Liver (tissue), 8 donors: ENCODE measurements at regions not wholly inside any gene's neighbourhood (a gene's known extent, or its start where the extent isn't known, plus 50 kb on each side); places are given as distances from the start of the nearest gene placed in this dataset.

Experiments
- DNase-seq: peaks from one replicate; pipeline ENCODE4 v3.0.0-alpha.2; 2017; ENCODE audit warnings: low spot score
- H3K27ac ChIP-seq, 2 donors: one replicate each; pipeline ENCODE4 v1.7.0; 2013; ENCODE audit warnings: inconsistent platforms in 2 of 2, low read length in 2 of 2, control low read depth in 1 of 2, low read depth in 1 of 2, mild to moderate bottlenecking in 1 of 2
- H3K27me3 ChIP-seq, 4 donors: one replicate each; pipeline versions ENCODE4 v1.6.1 to v1.7.0; 2013; ENCODE audit warnings: low read length in 3 of 4, inconsistent platforms in 1 of 4, mild to moderate bottlenecking in 1 of 4, moderate library complexity in 1 of 4; ENCODE audit not compliant: control insufficient read depth in 4 of 4, insufficient read depth in 4 of 4
- H3K36me3 ChIP-seq, 4 donors: one replicate each; pipeline versions ENCODE4 v1.6.1 to v1.7.0; 2013; ENCODE audit warnings: low read length in 3 of 4, mild to moderate bottlenecking in 3 of 4, low read depth in 1 of 4, moderate library complexity in 1 of 4; ENCODE audit not compliant: control insufficient read depth in 4 of 4, insufficient read depth in 3 of 4
- H3K4me1 ChIP-seq, 4 donors: one replicate each; pipeline versions ENCODE4 v1.6.1 to v1.7.0; 2013; ENCODE audit warnings: low read length in 3 of 4, mild to moderate bottlenecking in 3 of 4, moderate library complexity in 1 of 4; ENCODE audit not compliant: control insufficient read depth in 4 of 4, insufficient read depth in 4 of 4
- H3K4me3 ChIP-seq, 3 donors: one replicate each; pipeline versions ENCODE4 v1.6.1 to v1.7.0; 2013; ENCODE audit warnings: low read length in 3 of 3, control low read depth in 1 of 3, low read depth in 1 of 3, mild to moderate bottlenecking in 1 of 3
- H3K9ac ChIP-seq, 2 donors: one replicate each; pipeline ENCODE4 v1.7.0; 2013; ENCODE audit warnings: low read length in 2 of 2, mild to moderate bottlenecking in 2 of 2, moderate library complexity in 2 of 2, control low read depth in 1 of 2, low read depth in 1 of 2
- H3K9me3 ChIP-seq, 4 donors: one replicate each; pipeline versions ENCODE4 v1.6.1 to v1.7.0; 2013; ENCODE audit warnings: low read length in 3 of 4; ENCODE audit not compliant: control insufficient read depth in 4 of 4
- ATF3 ChIP-seq: IDR thresholded peaks from 2 replicates; pipeline ENCODE4 v1.6.1; 2016; ENCODE audit warnings: antibody characterized with exemption
- EGR1 ChIP-seq, 2 donors: IDR thresholded peaks; 2 replicates each; pipeline ENCODE4 v1.6.1; 2016 to 2018; ENCODE audit warnings: antibody characterized with exemption in 2 of 2, low read depth in 2 of 2
- FOXA1 ChIP-seq: IDR thresholded peaks from 2 replicates; pipeline ENCODE4 v1.6.1; 2016; ENCODE audit warnings: antibody characterized with exemption
- FOXA2 ChIP-seq: IDR thresholded peaks from 2 replicates; pipeline ENCODE4 v1.6.1; 2016; ENCODE audit warnings: antibody characterized with exemption
- GABPA ChIP-seq, 2 donors: IDR thresholded peaks in 1 of 2; conservative IDR thresholded peaks in 1 of 2; 2 replicates each; pipeline ENCODE4 v1.6.1; 2016; ENCODE audit warnings: antibody characterized with exemption in 2 of 2, mild to moderate bottlenecking in 1 of 2, moderate library complexity in 1 of 2
- HNF4A ChIP-seq, 2 donors: conservative IDR thresholded peaks; 2 replicates each; pipeline ENCODE4 v1.6.1; 2016; ENCODE audit warnings: antibody characterized with exemption in 2 of 2, mild to moderate bottlenecking in 2 of 2
- HNF4G ChIP-seq: IDR thresholded peaks from 2 replicates; pipeline ENCODE4 v1.6.1; 2016; ENCODE audit warnings: antibody characterized with exemption
- JUND ChIP-seq, 2 donors: IDR thresholded peaks; 2 replicates each; pipeline ENCODE4 v1.6.1; 2016; ENCODE audit warnings: antibody characterized with exemption in 2 of 2
- NR2F2 ChIP-seq: IDR thresholded peaks from 2 replicates; pipeline ENCODE4 v1.6.1; 2016; ENCODE audit warnings: antibody characterized with exemption
- RAD21 ChIP-seq, 2 donors: IDR thresholded peaks; 2 replicates each; pipeline ENCODE4 v1.6.1; 2016; ENCODE audit warnings: antibody characterized with exemption in 2 of 2, mild to moderate bottlenecking in 2 of 2
- RXRA ChIP-seq, 2 donors: IDR thresholded peaks; 2 replicates each; pipeline ENCODE4 v1.6.1; 2017 to 2018; ENCODE audit warnings: antibody characterized with exemption in 2 of 2, mild to moderate bottlenecking in 1 of 2
- SP1 ChIP-seq: IDR thresholded peaks from 2 replicates; pipeline ENCODE4 v1.6.1; 2018; ENCODE audit warnings: antibody characterized with exemption, mild to moderate bottlenecking
- TAF1 ChIP-seq: conservative IDR thresholded peaks from 2 replicates; pipeline ENCODE4 v1.6.1; 2016; ENCODE audit warnings: antibody characterized with exemption, mild to moderate bottlenecking
- YY1 ChIP-seq: IDR thresholded peaks from 2 replicates; pipeline ENCODE4 v1.6.1; 2016; ENCODE audit warnings: antibody characterized with exemption, mild to moderate bottlenecking
- WGBS: extraction: QIAGEN DNeasy Blood & Tissue Kit; methylation state at CpG from one replicate; pipeline ENCODE4 v1.1.7; 2013; 5-methylcytosine and 5-hydroxymethylcytosine counted together
- TF ChIP-seq, protein P1 (sequence below): fragments of 150-350 bp; IDR thresholded peaks from 2 replicates; pipeline ENCODE4 v1.5.1; 2017; ENCODE audit warnings: improper control_type of control experiment, low read depth, low read length; ENCODE audit not compliant: missing input control
- TF ChIP-seq, protein P2 (sequence below): IDR thresholded peaks from 2 replicates; pipeline ENCODE4 v1.6.1; 2016; ENCODE audit warnings: antibody characterized with exemption
- TF ChIP-seq, protein P3 (sequence below): IDR thresholded peaks from 2 replicates; pipeline ENCODE4 v1.6.1; 2016; ENCODE audit warnings: antibody characterized with exemption
- TF ChIP-seq, protein P4 (sequence below): IDR thresholded peaks from 2 replicates; pipeline ENCODE4 v1.6.1; 2016; ENCODE audit warnings: antibody characterized with exemption, mild to moderate bottlenecking
- donor health status: healthy.
- donor health status: healthy.
- donor health status: healthy.
- donor health status: healthy.
- donor health status: healthy.

- DNase-seq = no peak
- WGBS = 70% methylated on average over 4 of the region's 4 CpGs
- TF ChIP-seq HNF4A (conservative IDR thresholded peaks at IDR 0.05) (no peak), SP1 (no peak), JUND (IDR thresholded peaks at IDR 0.05) (no peak), FOXA1 (no peak), RXRA (IDR thresholded peaks at IDR 0.05) (no peak), RAD21 (IDR thresholded peaks at IDR 0.05) (no peak), ATF3 (no peak), TAF1 (no peak), GABPA (IDR thresholded peaks at IDR 0.05 in 1 of 2, conservative IDR thresholded peaks at IDR 0.05 in 1 of 2) (no peak), FOXA2 (no peak), HNF4G (no peak), YY1 (no peak), NR2F2 (no peak), EGR1 (IDR thresholded peaks at IDR 0.05; ENCODE audit: low read depth in 2 of 2) (no peak)
- TF ChIP-seq, protein P1, sequence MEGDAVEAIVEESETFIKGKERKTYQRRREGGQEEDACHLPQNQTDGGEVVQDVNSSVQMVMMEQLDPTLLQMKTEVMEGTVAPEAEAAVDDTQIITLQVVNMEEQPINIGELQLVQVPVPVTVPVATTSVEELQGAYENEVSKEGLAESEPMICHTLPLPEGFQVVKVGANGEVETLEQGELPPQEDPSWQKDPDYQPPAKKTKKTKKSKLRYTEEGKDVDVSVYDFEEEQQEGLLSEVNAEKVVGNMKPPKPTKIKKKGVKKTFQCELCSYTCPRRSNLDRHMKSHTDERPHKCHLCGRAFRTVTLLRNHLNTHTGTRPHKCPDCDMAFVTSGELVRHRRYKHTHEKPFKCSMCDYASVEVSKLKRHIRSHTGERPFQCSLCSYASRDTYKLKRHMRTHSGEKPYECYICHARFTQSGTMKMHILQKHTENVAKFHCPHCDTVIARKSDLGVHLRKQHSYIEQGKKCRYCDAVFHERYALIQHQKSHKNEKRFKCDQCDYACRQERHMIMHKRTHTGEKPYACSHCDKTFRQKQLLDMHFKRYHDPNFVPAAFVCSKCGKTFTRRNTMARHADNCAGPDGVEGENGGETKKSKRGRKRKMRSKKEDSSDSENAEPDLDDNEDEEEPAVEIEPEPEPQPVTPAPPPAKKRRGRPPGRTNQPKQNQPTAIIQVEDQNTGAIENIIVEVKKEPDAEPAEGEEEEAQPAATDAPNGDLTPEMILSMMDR = no peak
- TF ChIP-seq, protein P2, sequence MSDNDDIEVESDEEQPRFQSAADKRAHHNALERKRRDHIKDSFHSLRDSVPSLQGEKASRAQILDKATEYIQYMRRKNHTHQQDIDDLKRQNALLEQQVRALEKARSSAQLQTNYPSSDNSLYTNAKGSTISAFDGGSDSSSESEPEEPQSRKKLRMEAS = no peak
- TF ChIP-seq, protein P3, sequence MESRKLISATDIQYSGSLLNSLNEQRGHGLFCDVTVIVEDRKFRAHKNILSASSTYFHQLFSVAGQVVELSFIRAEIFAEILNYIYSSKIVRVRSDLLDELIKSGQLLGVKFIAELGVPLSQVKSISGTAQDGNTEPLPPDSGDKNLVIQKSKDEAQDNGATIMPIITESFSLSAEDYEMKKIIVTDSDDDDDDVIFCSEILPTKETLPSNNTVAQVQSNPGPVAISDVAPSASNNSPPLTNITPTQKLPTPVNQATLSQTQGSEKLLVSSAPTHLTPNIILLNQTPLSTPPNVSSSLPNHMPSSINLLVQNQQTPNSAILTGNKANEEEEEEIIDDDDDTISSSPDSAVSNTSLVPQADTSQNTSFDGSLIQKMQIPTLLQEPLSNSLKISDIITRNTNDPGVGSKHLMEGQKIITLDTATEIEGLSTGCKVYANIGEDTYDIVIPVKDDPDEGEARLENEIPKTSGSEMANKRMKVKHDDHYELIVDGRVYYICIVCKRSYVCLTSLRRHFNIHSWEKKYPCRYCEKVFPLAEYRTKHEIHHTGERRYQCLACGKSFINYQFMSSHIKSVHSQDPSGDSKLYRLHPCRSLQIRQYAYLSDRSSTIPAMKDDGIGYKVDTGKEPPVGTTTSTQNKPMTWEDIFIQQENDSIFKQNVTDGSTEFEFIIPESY = no peak
- TF ChIP-seq, protein P4, sequence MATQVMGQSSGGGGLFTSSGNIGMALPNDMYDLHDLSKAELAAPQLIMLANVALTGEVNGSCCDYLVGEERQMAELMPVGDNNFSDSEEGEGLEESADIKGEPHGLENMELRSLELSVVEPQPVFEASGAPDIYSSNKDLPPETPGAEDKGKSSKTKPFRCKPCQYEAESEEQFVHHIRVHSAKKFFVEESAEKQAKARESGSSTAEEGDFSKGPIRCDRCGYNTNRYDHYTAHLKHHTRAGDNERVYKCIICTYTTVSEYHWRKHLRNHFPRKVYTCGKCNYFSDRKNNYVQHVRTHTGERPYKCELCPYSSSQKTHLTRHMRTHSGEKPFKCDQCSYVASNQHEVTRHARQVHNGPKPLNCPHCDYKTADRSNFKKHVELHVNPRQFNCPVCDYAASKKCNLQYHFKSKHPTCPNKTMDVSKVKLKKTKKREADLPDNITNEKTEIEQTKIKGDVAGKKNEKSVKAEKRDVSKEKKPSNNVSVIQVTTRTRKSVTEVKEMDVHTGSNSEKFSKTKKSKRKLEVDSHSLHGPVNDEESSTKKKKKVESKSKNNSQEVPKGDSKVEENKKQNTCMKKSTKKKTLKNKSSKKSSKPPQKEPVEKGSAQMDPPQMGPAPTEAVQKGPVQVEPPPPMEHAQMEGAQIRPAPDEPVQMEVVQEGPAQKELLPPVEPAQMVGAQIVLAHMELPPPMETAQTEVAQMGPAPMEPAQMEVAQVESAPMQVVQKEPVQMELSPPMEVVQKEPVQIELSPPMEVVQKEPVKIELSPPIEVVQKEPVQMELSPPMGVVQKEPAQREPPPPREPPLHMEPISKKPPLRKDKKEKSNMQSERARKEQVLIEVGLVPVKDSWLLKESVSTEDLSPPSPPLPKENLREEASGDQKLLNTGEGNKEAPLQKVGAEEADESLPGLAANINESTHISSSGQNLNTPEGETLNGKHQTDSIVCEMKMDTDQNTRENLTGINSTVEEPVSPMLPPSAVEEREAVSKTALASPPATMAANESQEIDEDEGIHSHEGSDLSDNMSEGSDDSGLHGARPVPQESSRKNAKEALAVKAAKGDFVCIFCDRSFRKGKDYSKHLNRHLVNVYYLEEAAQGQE = no peak
These were observed 233.4 kb downstream of the CDC5L start for GRCh38 chr6:44620922-44621321.

GRCh38 chr6:44621846-44622245 lies 234.3 kb downstream of the CDC5L start:
- H3K9me3 ChIP-seq = no peaks in the 10 kb centered on the region
- no peaks in the 10 kb centered on the region for H3K36me3 ChIP-seq
- 44% methylated on average over 2 of the region's 2 CpGs for WGBS
- no peak overlapping the region for H3K27ac ChIP-seq
- TF ChIP-seq YY1 = no peak
- no peak for TF ChIP-seq EGR1 (IDR thresholded peaks at IDR 0.05; ENCODE audit: low read depth in 2 of 2)
- no peak for TF ChIP-seq FOXA2
- TF ChIP-seq, protein P1 = no peak
- TF ChIP-seq RAD21 (IDR thresholded peaks at IDR 0.05) = no peak
- no peak for TF ChIP-seq TAF1
- no peak for TF ChIP-seq FOXA1
- no peak for TF ChIP-seq HNF4A (conservative IDR thresholded peaks at IDR 0.05)
- H3K27me3 ChIP-seq = no peaks in the 10 kb centered on the region
- H3K9ac ChIP-seq = no peak overlapping the region
- H3K4me3 ChIP-seq = no peak overlapping the region
- no peak for DNase-seq
- no peaks in the 10 kb centered on the region for H3K4me1 ChIP-seq

More at GRCh38 chr6:44620922-44621321, 233.4 kb downstream of the CDC5L start:
- H3K27me3 ChIP-seq = no peaks in the 10 kb centered on the region
- H3K9ac ChIP-seq = no peak overlapping the region
- no peaks in the 10 kb centered on the region for H3K4me1 ChIP-seq
- H3K4me3 ChIP-seq = no peak overlapping the region
- H3K36me3 ChIP-seq = no peaks in the 10 kb centered on the region
- H3K9me3 ChIP-seq = no peaks in the 10 kb centered on the region
- no peak overlapping the region for H3K27ac ChIP-seq
